HG03521 (cell line): ENCODE measurements at regions not wholly inside any gene's neighbourhood (a gene's known extent, or its start where the extent isn't known, plus 50 kb on each side); places are given as distances from the start of the nearest gene placed in this dataset.
"Not testable (repeated sequence)": the region's sequence is repeated elsewhere in the genome, so short reads cannot be mapped to it uniquely, and the experiment has no call there.

Experiments used
- ATAC-seq: cut with Tn5 transposase; IDR thresholded peaks from one replicate; pipeline ENCODE4 v1.9.1; 2021; ENCODE audit warnings: mild to moderate bottlenecking, moderate library complexity; ENCODE audit not compliant: unreplicated experiment

DNA sequence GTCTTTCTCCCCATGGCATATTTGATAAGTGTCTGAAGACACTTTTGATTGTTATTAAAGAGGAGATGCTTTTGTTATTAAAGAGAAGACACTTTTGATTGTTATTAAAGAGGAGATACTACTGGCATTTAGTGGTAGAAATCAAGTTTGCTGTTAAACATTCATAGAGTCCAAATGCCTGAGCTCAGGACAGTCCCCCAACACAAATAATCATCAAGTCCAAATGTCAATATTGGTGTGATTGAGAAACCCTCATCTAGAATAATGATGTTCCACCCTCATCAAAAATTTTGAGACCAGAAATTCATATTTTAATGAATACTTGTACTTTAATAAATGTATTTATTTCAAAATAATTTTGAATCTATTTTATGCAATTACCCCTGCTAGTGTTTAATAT, 1412.9 kb upstream of the PCDH7 start:
- no peak for ATAC-seq

DNA sequence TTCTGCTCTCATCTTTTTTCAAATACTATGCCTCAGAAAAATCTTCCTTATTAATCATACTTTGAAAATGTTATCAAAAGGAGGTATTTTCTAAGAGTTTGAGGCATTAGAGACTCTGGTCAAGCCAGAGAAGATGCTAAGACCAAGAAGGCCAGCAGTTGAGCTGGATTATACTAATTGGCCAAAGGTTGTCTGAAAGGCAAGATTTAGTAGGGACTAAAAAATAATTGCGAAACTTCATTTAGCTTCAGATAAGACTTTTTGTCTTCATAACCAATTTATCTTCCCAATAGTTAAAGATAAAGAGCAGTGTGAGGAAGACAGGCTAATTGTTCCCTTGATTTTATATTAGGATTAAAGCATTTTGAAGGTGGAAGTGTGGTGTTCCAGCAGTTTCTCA, 1412.4 kb upstream of the PCDH7 start:
- no peak for ATAC-seq

DNA sequence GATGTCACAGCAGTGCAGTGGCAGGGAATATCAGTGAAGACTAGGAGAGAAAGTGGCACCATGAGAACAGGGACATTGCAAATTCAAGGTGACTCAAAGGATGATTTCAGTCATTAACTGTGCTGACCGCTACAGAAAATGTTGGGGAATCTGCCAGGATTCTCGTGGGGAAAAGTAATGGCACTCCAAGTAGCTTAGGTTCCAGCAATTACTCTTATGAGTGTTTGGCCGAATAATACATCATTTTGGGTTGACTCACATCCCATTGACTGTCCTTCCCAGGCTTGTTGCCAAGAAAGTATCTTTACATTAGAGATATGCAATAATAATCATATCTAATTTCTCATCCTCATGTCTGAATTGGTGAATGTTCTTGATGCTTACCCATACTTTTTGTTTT, 1411.1 kb upstream of the PCDH7 start:
- no peak for ATAC-seq

DNA sequence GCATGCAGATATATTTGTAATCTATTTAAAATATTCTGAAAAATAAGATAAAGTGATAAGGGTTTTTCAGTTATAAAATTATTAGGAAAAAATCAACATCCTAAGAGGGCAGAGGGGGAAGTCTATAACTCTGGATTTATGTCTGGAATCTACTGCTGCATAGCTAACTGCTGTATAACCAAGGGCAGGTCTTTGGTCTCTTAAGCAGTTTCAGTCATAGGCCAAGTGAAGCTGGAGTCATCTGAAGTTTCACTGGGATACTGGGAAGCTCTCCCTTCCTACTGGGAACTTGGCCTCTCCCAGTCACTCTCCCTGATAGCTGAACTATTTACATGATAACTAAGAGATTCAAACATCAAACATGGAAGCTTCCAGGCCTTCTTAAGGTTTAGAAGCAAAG, 1409.9 kb upstream of the PCDH7 start:
- no peak for ATAC-seq

GRCh38 chr4:29311247-29311646, 1408.9 kb upstream of the PCDH7 start:
- ATAC-seq = no peak

- no peak for ATAC-seq
Measured at GRCh38 chr4:29319663-29320340, 1400.4 kb upstream of the PCDH7 start.

DNA sequence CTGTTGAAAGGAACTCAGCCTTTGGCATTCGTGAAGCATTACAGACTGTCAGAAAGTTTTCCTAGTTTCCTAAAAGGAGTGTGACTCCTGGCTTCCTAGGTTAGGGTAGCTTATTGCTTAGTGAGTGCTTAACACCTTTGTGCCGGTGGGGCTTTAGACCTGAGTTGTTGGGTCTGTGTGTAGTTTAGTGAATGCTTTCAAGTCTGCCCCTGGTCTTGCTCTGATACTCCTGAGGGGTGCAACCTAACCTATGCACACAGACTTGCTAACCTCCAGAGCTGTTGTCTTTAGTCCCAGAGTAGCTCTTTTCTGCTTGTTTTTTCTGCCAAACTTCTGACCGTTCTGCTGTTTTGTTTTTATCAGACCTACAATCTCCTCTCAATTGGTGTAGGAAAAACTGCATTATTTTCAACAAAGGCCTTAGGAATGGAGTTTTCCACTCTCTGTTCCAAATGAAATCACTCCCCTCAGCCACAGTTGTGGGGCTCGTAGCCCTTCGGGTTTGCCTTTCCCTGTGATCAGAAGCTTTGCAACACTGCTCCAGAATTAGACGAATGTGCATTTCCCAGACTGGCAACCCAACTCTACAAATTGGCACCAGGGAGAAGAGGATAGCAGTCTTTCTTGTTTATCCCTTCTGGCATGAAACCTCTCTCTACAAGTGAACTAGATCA, 1399.1 kb upstream of the PCDH7 start:
- ATAC-seq = no peak

DNA sequence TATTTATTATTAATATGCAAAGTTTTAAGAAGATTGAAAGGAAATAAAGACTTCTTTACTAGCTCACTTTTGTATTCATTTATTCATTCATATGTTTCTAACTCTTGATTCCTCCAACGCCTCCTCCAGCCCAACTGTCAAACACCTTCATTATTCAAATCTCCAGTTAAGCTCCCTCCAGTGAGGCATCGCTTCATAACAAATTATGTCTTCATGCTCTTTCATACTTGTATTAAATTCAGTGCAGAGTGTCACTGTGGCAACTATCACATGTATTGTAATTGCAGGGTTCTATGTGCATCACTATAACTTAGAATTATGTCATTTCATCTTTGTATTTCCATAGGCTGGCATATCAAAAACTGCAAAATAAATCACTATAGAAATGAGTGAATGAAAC, 1394.2 kb upstream of the PCDH7 start:
- ATAC-seq = no peak

- ATAC-seq = no peak
Measured at GRCh38 chr4:29326816-29327215, 1393.4 kb upstream of the PCDH7 start.

GRCh38 chr4:29336861-29337260, 1383.3 kb upstream of the PCDH7 start:
- ATAC-seq = no peak

GRCh38 chr4:29372971-29373370, 1347.2 kb upstream of the PCDH7 start:
- ATAC-seq = no peak

DNA sequence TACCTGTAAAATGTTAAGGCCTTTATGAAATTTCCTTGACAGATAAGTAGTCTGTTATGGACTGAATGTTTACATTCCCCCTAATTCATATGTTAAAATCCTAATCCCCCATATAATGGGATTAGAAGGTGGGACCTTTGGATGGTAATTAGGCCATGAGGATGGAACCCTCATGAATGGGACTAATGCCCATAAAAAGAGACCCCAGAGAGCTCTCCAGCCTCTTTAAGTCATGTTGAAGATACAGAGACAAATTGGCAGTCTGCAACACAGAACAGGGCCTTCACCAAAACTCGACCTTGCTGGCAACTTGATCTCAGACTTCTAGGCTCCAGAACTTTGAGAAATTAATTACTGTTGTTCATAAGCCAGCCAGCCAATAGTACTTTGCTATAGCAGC, 1344.5 kb upstream of the PCDH7 start:
- ATAC-seq = no peak

DNA sequence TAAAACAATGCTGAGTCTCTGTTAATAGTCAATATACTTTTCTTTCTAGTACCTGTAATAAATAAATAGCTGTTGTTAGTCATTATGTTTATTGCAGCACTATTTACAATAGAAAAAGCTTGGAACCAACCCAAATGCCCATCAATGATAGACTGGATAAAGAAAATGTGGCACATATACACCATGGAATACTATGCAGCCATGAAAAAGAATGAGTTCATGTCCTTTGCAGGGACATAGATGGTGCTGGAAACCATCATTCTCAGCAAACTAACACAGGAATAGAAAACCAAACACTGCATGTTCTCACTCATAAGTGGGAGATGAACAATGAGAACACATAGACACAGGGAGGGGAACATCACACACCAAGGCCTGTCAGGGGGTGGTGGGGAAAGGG, 1341.9 kb upstream of the PCDH7 start:
- ATAC-seq = not testable (repeated sequence)

DNA sequence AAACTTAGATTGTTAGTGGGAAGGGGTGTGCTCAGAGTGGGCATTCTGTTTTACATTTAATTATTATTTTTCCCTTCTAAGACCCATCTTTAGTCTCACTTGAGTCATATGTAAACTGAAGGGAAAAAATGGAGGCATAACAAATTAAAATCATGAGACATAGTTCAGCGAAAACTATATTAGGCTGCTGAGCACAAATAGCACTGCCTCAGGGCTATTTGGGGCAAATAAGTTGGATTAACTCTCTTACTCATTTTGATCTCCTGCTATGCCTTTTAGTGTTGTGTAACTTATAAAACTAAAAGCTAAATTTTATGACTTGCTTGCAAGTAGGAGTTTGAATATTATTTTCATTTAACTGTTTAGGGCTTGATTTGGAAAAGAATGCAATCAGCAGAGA, 1329.2 kb upstream of the PCDH7 start:
- ATAC-seq = no peak

GRCh38 chr4:29405116-29405515, 1315.1 kb upstream of the PCDH7 start:
- no peak for ATAC-seq

- ATAC-seq = no peak
Measured at GRCh38 chr4:29415771-29416170, 1304.4 kb upstream of the PCDH7 start.

- ATAC-seq = no peak
Measured at GRCh38 chr4:29423836-29424721, 1296.1 kb upstream of the PCDH7 start.

- ATAC-seq = no peak
Measured at GRCh38 chr4:29453303-29453820, 1266.8 kb upstream of the PCDH7 start.

DNA sequence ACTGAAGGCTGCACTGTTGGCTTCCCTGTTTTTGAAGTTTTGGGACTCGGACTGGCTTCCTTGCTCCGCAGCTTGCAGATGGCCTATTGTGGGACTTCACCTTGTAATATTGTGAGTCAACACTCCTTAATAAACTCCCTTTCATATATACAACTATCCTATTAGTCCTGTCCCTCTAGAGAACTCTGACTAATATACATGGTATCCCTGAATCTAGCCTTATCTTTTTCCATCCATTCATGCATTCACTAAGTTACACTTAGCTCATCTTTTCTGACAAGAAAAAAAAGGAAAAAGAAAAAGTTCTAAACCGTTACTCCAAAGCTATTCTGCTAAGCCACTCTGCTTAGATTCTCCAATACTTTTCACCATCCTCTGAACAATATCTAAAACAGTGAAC, 1260.2 kb upstream of the PCDH7 start:
- ATAC-seq = no peak

DNA sequence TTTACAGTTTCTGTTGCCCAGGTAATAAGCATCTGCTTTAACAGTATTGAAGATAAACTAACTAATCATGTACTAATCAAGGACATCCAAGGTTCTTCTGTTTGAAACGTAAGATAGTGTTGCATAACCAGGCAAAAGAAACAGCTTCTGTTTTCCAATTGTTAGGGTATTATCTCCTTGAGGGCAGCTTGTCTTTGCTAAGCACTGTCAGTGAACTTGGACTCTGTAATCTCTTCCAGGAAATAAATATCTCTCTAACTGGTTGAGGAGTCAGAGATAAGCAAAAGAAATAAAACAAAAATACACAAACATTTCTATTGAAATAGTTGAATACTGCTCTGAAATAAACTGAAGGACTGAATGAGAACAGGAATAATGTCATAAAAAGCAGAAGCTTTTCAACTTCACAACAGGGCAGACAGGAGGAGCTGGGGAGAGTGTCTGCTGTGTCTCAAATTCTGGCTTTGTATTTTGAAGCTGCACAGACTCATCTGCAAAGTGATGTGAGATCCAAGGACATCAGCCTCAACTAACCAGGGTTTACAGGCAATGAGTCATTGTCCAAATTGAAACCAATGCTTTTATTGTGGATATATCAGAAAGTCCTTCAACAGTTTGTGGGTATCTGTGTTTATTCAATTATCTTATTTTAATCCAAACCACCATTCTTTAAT, 1253.0 kb upstream of the PCDH7 start:
- no peak for ATAC-seq
